ENCODE measurements at regions not wholly inside any gene's neighbourhood (a gene's known extent, or its start where the extent isn't known, plus 50 kb on each side); places are given as distances from the start of the nearest gene placed in this dataset.

DNA sequence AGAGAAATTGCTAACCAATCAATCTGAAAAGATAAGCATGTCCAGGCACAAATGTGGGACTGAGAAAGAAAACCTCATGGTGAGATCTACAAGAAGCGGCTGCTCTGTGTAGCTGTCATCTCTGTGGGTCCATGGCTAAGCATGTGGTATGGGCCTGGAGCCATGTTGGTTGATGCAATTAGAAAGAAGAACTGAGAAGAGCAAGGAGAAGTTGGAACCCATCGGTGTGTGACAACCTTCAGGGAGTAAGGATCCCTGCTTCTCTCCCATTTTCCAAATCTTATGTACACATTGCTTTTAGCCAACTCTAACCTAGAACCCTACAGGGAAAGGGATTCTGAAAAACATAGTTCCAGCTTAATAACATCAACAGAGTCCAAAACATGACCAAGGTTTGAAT is 890.2 kb downstream of the FSTL5 start:
- TF ChIP-seq, protein P1, sequence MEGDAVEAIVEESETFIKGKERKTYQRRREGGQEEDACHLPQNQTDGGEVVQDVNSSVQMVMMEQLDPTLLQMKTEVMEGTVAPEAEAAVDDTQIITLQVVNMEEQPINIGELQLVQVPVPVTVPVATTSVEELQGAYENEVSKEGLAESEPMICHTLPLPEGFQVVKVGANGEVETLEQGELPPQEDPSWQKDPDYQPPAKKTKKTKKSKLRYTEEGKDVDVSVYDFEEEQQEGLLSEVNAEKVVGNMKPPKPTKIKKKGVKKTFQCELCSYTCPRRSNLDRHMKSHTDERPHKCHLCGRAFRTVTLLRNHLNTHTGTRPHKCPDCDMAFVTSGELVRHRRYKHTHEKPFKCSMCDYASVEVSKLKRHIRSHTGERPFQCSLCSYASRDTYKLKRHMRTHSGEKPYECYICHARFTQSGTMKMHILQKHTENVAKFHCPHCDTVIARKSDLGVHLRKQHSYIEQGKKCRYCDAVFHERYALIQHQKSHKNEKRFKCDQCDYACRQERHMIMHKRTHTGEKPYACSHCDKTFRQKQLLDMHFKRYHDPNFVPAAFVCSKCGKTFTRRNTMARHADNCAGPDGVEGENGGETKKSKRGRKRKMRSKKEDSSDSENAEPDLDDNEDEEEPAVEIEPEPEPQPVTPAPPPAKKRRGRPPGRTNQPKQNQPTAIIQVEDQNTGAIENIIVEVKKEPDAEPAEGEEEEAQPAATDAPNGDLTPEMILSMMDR (IDR thresholded peaks at IDR 0.05 in 8 of 11, conservative IDR thresholded peaks at IDR 0.05 in 3 of 11): no peak
- no peak for TF ChIP-seq POLR2A (IDR thresholded peaks at IDR 0.05)

All from spleen (tissue), 7 donors.